ENCODE measurements at regions not wholly inside any gene's neighbourhood (a gene's known extent, or its start where the extent isn't known, plus 50 kb on each side); places are given as distances from the start of the nearest gene placed in this dataset.

- Histone ChIP-seq H3K9ac (ENCODE audit: low read length) (no peak overlapping the region), H3K4me1 (ENCODE audit: insufficient read depth, low read length, severe bottlenecking) (no peaks in the 10 kb centered on the region), H3K9me3 (ENCODE audit: low read length) (no peaks in the 10 kb centered on the region), H3K9me2 (ENCODE audit: low read depth, low read length) (no peaks in the 10 kb centered on the region), H3K36me3 (ENCODE audit: insufficient read depth, low read length) (no peaks in the 10 kb centered on the region), H2AFZ (ENCODE audit: low read length) (no peak overlapping the region), H3K79me2 (ENCODE audit: insufficient read depth, low read length) (no peaks in the 10 kb centered on the region), H3K27ac (ENCODE audit: low read depth, low read length, poor library complexity, severe bottlenecking) (no peak overlapping the region), H3K27me3 (ENCODE audit: insufficient read depth, low read length) (no peaks in the 10 kb centered on the region), H4K20me1 (ENCODE audit: insufficient read depth, low read length) (no peaks in the 10 kb centered on the region), H3K4me3 (ENCODE audit: low read depth, low read length, poor library complexity, severe bottlenecking) (no peak overlapping the region), H3K4me2 (ENCODE audit: low read length) (no peak overlapping the region), H3F3A (ENCODE audit: insufficient read depth, low read length) (no peaks in the 10 kb centered on the region)
- TF ChIP-seq, protein P1, sequence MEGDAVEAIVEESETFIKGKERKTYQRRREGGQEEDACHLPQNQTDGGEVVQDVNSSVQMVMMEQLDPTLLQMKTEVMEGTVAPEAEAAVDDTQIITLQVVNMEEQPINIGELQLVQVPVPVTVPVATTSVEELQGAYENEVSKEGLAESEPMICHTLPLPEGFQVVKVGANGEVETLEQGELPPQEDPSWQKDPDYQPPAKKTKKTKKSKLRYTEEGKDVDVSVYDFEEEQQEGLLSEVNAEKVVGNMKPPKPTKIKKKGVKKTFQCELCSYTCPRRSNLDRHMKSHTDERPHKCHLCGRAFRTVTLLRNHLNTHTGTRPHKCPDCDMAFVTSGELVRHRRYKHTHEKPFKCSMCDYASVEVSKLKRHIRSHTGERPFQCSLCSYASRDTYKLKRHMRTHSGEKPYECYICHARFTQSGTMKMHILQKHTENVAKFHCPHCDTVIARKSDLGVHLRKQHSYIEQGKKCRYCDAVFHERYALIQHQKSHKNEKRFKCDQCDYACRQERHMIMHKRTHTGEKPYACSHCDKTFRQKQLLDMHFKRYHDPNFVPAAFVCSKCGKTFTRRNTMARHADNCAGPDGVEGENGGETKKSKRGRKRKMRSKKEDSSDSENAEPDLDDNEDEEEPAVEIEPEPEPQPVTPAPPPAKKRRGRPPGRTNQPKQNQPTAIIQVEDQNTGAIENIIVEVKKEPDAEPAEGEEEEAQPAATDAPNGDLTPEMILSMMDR (IDR thresholded peaks at IDR 0.05; ENCODE audit: low read length) = no peak
- TF ChIP-seq EZH2 (IDR thresholded peaks at IDR 0.05; ENCODE audit: borderline replicate concordance, low read length) = no peak
These were observed 804.5 kb upstream of the CITED2 start for GRCh38 chr6:140178935-140179334.

- TF ChIP-seq, protein P1 (IDR thresholded peaks at IDR 0.05; ENCODE audit: low read length) = no peak
- TF ChIP-seq EZH2 (IDR thresholded peaks at IDR 0.05; ENCODE audit: borderline replicate concordance, low read length) = no peak
- H3F3A ChIP-seq (ENCODE audit: insufficient read depth, low read length) = no peaks in the 10 kb centered on the region
These were observed 804.1 kb upstream of the CITED2 start for GRCh38 chr6:140178520-140178919.

DNA sequence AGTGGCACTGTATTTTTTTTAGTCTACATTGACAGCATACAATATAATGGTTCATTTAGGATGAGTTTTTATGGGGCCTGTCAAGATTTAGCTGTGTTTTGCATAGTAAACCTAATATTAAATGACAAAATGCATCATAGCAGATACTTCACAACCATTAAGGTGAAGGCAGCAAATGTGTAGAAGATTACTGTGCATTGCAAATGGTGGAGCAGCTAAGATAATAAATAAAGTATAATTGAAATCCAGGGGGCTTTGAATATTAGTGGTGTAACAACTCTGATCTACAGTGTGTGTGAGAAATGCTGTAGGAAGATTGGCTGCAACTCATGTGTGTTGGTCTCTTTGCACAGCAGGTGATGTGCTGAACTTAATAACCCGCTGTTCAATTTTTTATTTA lies 801.9 kb upstream of the CITED2 start:
- Histone ChIP-seq H3K4me3 (ENCODE audit: low read depth, low read length, poor library complexity, severe bottlenecking) (no peak overlapping the region), H4K20me1 (ENCODE audit: insufficient read depth, low read length) (no peaks in the 10 kb centered on the region), H3K9me2 (ENCODE audit: low read depth, low read length) (no peaks in the 10 kb centered on the region), H3K36me3 (ENCODE audit: insufficient read depth, low read length) (no peaks in the 10 kb centered on the region), H3K27ac (ENCODE audit: low read depth, low read length, poor library complexity, severe bottlenecking) (no peak overlapping the region), H2AFZ (ENCODE audit: low read length) (no peak overlapping the region), H3K79me2 (ENCODE audit: insufficient read depth, low read length) (no peaks in the 10 kb centered on the region), H3K4me1 (ENCODE audit: insufficient read depth, low read length, severe bottlenecking) (no peaks in the 10 kb centered on the region), H3K9me3 (ENCODE audit: low read length) (no peaks in the 10 kb centered on the region), H3F3A (ENCODE audit: insufficient read depth, low read length) (no peaks in the 10 kb centered on the region), H3K9ac (ENCODE audit: low read length) (no peak overlapping the region), H3K4me2 (ENCODE audit: low read length) (no peak overlapping the region), H3K27me3 (ENCODE audit: insufficient read depth, low read length) (no peaks in the 10 kb centered on the region)
- TF ChIP-seq, protein P1 (IDR thresholded peaks at IDR 0.05; ENCODE audit: low read length) = no peak

More at GRCh38 chr6:140178520-140178919, 804.1 kb upstream of the CITED2 start:
- H3K27me3 ChIP-seq (ENCODE audit: insufficient read depth, low read length) = no peaks in the 10 kb centered on the region
- H3K9me2 ChIP-seq (ENCODE audit: low read depth, low read length) = no peaks in the 10 kb centered on the region
- H3K9ac ChIP-seq (ENCODE audit: low read length) = no peak overlapping the region
- H3K79me2 ChIP-seq (ENCODE audit: insufficient read depth, low read length) = no peaks in the 10 kb centered on the region
- H3K4me2 ChIP-seq (ENCODE audit: low read length) = no peak overlapping the region
- no peak overlapping the region for H3K4me3 ChIP-seq (ENCODE audit: low read depth, low read length, poor library complexity, severe bottlenecking)
- H3K9me3 ChIP-seq (ENCODE audit: low read length) = no peaks in the 10 kb centered on the region
- no peak overlapping the region for H2AFZ ChIP-seq (ENCODE audit: low read length)
- no peaks in the 10 kb centered on the region for H3K36me3 ChIP-seq (ENCODE audit: insufficient read depth, low read length)
- no peaks in the 10 kb centered on the region for H4K20me1 ChIP-seq (ENCODE audit: insufficient read depth, low read length)
- no peak overlapping the region for H3K27ac ChIP-seq (ENCODE audit: low read depth, low read length, poor library complexity, severe bottlenecking)
- H3K4me1 ChIP-seq (ENCODE audit: insufficient read depth, low read length, severe bottlenecking) = no peaks in the 10 kb centered on the region
